ENCODE measurements at regions not wholly inside any gene's neighbourhood (a gene's known extent, or its start where the extent isn't known, plus 50 kb on each side); places are given as distances from the start of the nearest gene placed in this dataset.
"Not testable (repeated sequence)": the region's sequence is repeated elsewhere in the genome, so short reads cannot be mapped to it uniquely, and the experiment has no call there.

DNA sequence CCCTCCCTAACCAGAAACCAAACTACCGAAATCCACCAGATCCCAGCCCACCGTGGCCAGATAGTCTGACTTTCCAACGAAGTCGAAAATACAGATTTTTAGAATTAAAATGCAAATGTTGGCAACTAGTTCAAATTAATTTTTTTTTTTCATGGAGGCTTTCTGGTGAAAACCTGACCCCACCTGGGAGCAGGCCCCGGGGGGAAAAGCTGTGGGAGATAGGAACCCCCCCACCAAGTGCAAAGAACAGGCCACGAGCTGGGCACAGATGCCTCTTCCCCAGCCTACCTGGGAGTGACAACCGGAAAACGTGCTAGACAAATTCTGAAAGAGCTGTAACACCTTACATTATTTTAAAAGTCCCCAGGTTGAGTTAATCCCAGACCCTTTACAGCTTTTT, 333.8 kb downstream of the PREX1 start:
- no peaks in the 10 kb centered on the region for H3K27me3 Mint-ChIP-seq (ENCODE audit: low read depth)
- no peak for DNase-seq (ENCODE audit: low spot score)

DNA sequence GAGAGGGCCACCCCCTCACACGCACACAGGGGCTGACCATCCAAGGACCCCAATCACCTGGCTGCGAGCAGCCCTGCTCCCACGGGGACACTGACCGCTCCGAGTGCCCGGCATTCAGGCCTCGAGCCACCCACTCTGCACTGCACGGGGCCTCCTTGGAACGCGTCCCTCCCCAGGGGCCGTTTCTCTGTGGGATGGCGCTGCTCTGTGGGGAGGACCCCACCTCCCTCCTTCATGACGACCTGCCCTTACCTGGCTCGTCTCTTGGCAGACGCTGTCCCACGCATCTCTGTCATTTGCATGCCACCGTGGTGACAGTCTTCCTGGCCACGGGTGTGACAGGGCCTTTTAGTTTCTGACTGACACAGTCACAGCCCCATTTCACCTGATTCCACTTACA, 334.5 kb downstream of the PREX1 start:
- H3K4me1 Mint-ChIP-seq (ENCODE audit: low read depth); intact Hi-C loops (cut with micrococcal nuclease); H3K9me3 Mint-ChIP-seq; H3K27ac Mint-ChIP-seq; H3K27me3 Mint-ChIP-seq (ENCODE audit: low read depth); H3K4me3 Mint-ChIP-seq (ENCODE audit: low read depth); H3K36me3 Mint-ChIP-seq (ENCODE audit: low read depth); DNase-seq (ENCODE audit: low spot score): not testable (repeated sequence)

More for the DNA sequence above, 333.8 kb downstream of the PREX1 start:
- Mint-ChIP-seq H3K36me3 (ENCODE audit: low read depth) (no peaks in the 10 kb centered on the region), H3K27ac (no peak overlapping the region), H3K4me3 (ENCODE audit: low read depth) (no peak overlapping the region), H3K4me1 (ENCODE audit: low read depth) (no peaks in the 10 kb centered on the region), H3K9me3 (no peaks in the 10 kb centered on the region)
- intact Hi-C loops (cut with micrococcal nuclease) = no loop called here

DNA sequence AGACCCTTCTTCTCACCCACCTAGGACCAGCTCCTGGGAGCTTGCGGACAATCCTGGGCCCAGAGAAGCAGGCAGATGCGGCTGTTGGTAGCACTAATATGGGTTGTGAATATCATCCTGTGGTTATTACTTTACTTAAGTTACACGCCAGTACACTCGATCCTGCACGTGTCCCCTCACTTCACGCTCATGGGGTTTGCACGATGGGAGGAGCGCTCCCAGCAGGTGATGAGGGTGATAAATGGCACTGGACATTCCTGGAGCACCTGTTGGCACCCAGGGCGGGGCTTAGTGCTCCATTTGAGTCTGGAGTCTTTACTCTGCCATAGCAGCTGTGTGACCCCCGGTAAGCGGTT, 335.1 kb downstream of the PREX1 start:
- intact Hi-C loops (cut with micrococcal nuclease) = no loop called here
- Mint-ChIP-seq H3K27ac (no peak overlapping the region), H3K27me3 (ENCODE audit: low read depth) (no peaks in the 10 kb centered on the region), H3K4me3 (ENCODE audit: low read depth) (no peak overlapping the region), H3K9me3 (no peaks in the 10 kb centered on the region), H3K36me3 (ENCODE audit: low read depth) (no peaks in the 10 kb centered on the region), H3K4me1 (ENCODE audit: low read depth) (no peaks in the 10 kb centered on the region)
- no peak for DNase-seq (ENCODE audit: low spot score)

DNA sequence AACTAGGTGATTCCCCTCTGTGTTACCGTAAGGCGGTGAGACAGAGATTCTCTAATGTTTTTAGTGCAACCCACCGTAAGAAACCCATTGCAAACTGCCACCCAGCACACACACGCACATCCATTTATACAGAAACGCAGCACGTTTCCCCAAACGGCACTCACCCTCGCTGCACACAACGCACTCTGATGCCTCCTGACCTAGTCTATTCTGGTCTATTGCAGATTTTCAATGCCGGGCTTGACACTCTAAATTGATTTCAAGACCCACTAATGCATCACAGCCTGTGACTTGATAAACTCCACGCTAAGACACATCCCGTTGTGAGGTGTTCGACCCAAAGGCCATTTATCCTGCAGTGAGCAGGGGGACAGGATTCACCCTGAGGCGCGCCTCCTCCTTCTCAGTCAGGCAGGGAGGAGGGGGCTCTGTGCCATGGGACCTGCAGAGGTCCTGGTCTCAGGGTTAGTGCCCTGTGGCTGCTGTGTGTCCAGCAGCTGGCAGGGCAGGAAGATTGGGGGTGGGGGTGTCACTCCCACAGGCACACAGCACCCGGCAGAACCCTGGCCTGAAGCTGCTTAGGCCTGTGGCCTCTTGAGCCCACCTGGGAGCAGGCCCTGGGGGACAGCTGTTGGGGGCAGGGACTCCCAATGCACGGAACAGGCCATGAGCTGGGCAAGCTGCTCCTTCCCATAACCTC, 335.6 kb downstream of the PREX1 start:
- DNase-seq (ENCODE audit: low spot score) = no peak
- Mint-ChIP-seq H3K27me3 (ENCODE audit: low read depth) (no peaks in the 10 kb centered on the region), H3K9me3 (no peaks in the 10 kb centered on the region), H3K4me1 (ENCODE audit: low read depth) (no peaks in the 10 kb centered on the region), H3K27ac (no peak overlapping the region), H3K4me3 (ENCODE audit: low read depth) (no peak overlapping the region), H3K36me3 (ENCODE audit: low read depth) (no peaks in the 10 kb centered on the region)
- intact Hi-C loops (cut with micrococcal nuclease) = no loop called here

DNA sequence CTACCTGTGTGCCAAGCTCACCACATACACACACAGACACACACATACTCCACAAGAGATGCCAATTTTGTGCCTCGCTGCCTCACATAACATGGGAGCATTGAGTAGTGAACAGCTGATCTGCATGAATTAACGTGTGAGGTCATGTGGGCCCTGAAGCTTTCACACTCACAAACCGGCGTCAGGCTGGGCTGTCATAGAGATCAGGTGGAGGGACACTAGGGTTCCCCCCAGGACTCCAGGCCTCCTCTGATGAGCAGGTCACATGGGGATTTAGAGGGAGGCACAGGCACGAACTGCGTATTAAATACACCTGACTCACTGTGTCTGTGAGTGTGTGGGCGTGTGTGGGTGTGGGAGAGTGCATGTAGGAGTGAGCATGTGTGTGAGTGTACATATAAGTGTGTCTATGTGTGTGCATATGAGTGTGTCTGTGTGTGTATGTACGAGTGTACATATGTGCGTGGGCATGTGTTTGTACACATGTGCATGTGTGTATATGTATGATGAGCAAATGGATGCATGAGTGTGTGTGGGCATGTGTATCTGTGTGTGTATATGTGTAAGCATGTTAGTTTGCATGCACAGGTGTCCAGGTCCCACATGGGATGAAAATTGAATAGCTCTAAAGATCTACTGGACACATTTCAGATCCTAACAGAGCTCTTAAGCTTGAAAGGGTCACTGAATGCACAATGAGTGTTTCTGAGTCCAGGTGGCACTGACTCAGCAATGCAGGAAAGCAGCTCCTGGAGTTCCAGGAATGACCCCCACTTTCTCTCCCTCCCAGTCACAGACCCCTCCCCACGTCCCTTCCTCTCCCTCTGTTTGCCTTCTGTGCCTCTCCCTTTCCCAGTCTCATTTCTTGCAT, 336.6 kb downstream of the PREX1 start:
- no peak for DNase-seq (ENCODE audit: low spot score)
- intact Hi-C loops (cut with micrococcal nuclease) = no loop called here
- Mint-ChIP-seq H3K27ac (no peak overlapping the region), H3K36me3 (ENCODE audit: low read depth) (no peaks in the 10 kb centered on the region), H3K4me1 (ENCODE audit: low read depth) (no peaks in the 10 kb centered on the region), H3K4me3 (ENCODE audit: low read depth) (no peak overlapping the region), H3K27me3 (ENCODE audit: low read depth) (no peaks in the 10 kb centered on the region), H3K9me3 (no peaks in the 10 kb centered on the region)

DNA sequence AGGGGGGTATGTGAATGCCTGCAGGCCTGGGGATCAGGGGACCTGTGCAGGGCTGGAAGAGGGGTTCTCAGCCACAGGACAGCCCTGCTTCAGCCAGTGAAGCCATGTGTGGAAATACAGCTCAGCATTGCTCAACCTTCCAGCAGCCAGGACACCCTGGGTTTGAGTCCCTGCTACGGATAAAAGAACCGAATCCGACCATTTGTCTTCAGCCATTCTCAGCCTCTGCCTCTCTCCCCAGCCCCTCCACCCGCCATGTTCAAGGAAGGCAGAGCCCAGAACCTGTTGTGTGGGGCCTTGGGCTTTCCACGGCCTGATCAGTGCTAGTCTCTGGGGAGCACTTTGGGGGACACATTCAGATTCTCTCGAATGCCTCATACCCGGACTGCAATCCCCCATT, 337.5 kb downstream of the PREX1 start:
- intact Hi-C loops (cut with micrococcal nuclease); H3K4me1 Mint-ChIP-seq (ENCODE audit: low read depth); H3K9me3 Mint-ChIP-seq; H3K36me3 Mint-ChIP-seq (ENCODE audit: low read depth); H3K27ac Mint-ChIP-seq; H3K27me3 Mint-ChIP-seq (ENCODE audit: low read depth); H3K4me3 Mint-ChIP-seq (ENCODE audit: low read depth); DNase-seq (ENCODE audit: low spot score): not testable (repeated sequence)

DNA sequence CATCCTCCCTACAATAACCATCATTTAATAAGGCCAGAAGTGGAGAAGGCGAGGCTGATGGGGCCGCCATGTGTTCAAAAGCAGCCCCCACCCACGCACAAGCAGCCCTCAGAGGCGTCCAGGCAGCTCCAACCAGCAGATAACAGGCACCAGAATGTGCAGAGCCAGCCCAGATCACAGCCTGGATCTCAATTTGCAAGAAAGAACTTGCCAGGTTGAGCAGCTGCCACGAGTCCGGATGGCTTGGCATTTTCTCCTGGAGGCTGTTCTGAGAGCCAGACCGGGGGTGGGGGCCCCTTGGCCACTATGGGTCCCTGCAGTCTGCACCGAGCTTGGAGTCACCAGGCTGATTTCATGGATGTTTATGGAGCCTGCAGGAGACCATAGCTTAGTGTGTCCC, 338.1 kb downstream of the PREX1 start:
- DNase-seq (ENCODE audit: low spot score) = no peak
- no peaks in the 10 kb centered on the region for H3K27me3 Mint-ChIP-seq (ENCODE audit: low read depth)
- H3K27ac Mint-ChIP-seq = no peak overlapping the region
- H3K9me3 Mint-ChIP-seq = no peaks in the 10 kb centered on the region
- H3K36me3 Mint-ChIP-seq (ENCODE audit: low read depth) = no peaks in the 10 kb centered on the region
- no peak overlapping the region for H3K4me3 Mint-ChIP-seq (ENCODE audit: low read depth)
- H3K4me1 Mint-ChIP-seq (ENCODE audit: low read depth) = no peaks in the 10 kb centered on the region
- intact Hi-C loops (cut with micrococcal nuclease) = no loop called here

DNA sequence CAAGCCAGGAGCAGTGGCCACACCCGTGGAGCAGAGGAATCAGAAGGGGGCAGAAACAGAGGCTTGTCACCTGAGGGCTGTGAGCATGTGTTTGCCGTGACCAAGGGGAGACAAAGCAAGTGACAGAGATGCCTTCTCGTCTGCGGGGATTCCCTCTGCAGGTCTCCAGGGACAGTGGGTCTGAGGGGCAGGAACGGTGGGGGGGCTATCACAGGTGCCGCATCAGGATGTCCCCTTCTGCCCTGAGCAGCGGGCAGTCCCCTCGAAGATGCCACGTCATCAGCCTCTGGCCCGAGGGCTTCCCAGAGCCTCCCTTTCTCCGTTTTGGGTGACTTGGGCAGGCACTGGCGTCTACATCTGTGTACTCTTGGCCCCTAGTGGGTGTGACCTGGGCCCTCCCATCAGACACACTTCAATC, 338.7 kb downstream of the PREX1 start:
- H3K27ac Mint-ChIP-seq = no peak overlapping the region
- H3K27me3 Mint-ChIP-seq (ENCODE audit: low read depth) = no peaks in the 10 kb centered on the region
- DNase-seq (ENCODE audit: low spot score) = no peak
- no peaks in the 10 kb centered on the region for H3K9me3 Mint-ChIP-seq
- no peaks in the 10 kb centered on the region for H3K36me3 Mint-ChIP-seq (ENCODE audit: low read depth)
- H3K4me3 Mint-ChIP-seq (ENCODE audit: low read depth) = no peak overlapping the region
- no peaks in the 10 kb centered on the region for H3K4me1 Mint-ChIP-seq (ENCODE audit: low read depth)
- intact Hi-C loops (cut with micrococcal nuclease) = no loop called here

DNA sequence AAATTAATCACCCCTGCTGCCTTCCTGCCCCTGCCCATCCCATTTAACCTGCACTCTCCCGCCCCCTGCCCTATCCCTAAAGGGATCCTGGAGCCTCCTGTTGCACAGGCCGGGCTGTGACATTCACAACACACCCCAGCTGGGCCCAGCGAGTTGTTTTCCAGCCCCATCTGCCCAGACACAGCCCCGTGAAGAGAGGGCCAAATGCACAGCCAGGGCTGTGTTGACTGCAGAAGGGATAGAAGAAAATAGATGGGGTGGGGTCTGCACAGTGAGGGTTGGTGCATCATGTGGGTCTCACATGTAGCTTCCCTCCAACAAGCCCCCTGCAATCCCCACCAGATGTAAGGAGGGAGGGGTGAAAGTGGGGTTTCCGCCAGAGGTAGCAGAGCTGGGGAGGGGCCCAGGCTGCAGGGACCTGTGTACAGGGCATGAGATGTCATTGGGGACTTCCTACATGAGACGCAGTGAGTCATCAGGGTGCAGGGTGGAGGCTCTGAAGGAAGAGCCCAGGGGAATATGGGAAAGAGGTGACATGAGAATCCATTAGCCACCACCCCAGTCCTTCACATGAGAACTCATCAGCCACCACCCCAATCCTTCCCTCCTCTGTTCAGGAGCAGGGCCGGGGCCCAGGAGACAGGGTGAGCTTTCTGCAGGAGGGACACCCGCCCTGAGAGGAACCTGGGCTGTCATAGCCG, 339.3 kb downstream of the PREX1 start:
- H3K27me3 Mint-ChIP-seq (ENCODE audit: low read depth); H3K9me3 Mint-ChIP-seq; H3K4me3 Mint-ChIP-seq (ENCODE audit: low read depth); intact Hi-C loops (cut with micrococcal nuclease); H3K4me1 Mint-ChIP-seq (ENCODE audit: low read depth); H3K36me3 Mint-ChIP-seq (ENCODE audit: low read depth); H3K27ac Mint-ChIP-seq; DNase-seq (ENCODE audit: low spot score): not testable (repeated sequence)

DNA sequence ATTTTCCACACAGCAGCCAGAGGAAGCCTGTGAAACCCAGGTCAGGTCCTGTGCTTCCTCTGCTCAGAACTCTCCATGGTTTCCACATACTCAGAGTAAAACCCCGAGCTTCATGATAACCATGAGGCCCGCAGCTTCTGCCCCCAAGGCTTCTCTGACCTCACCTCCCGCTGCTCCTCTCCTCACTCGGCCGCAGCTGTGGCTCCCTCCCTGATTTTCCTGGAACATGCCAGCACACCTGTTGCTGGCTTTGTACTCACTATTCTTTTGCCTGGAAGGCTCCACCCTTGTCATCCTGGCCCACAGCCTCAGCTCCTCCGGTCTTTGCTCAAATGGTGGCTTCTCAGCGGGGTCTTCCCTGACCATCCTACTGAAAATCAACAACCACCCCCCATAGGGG, 341.7 kb downstream of the PREX1 start:
- no peak overlapping the region for H3K27ac Mint-ChIP-seq
- intact Hi-C loops (cut with micrococcal nuclease) = no loop called here
- DNase-seq (ENCODE audit: low spot score) = no peak
- no peaks in the 10 kb centered on the region for H3K9me3 Mint-ChIP-seq
- H3K4me3 Mint-ChIP-seq (ENCODE audit: low read depth) = no peak overlapping the region
- H3K4me1 Mint-ChIP-seq (ENCODE audit: low read depth) = no peaks in the 10 kb centered on the region
- no peaks in the 10 kb centered on the region for H3K36me3 Mint-ChIP-seq (ENCODE audit: low read depth)
- H3K27me3 Mint-ChIP-seq (ENCODE audit: low read depth) = peaks cover 2% of the 10 kb centered on the region

DNA sequence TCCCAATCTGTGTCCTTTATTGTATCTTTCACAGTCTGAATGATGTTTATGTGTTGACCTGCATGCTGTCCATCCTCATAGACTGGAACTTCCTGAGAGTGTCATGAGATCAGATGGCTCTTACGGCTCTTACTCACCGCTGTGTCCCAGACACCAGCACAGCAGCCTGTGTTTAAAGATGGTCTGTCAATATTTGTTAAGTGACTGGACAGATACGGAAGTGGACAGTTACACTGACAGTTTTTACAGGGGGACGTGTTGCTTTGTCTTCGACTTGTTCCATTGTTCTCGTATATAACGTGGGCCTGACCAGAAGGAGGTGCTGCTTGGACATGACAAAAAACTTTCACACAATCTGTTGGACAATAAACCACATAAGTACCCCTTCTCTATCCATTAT, 342.6 kb downstream of the PREX1 start:
- H3K9me3 Mint-ChIP-seq; H3K27me3 Mint-ChIP-seq (ENCODE audit: low read depth); DNase-seq (ENCODE audit: low spot score); H3K4me3 Mint-ChIP-seq (ENCODE audit: low read depth); intact Hi-C loops (cut with micrococcal nuclease); H3K27ac Mint-ChIP-seq; H3K36me3 Mint-ChIP-seq (ENCODE audit: low read depth); H3K4me1 Mint-ChIP-seq (ENCODE audit: low read depth): not testable (repeated sequence)

DNA sequence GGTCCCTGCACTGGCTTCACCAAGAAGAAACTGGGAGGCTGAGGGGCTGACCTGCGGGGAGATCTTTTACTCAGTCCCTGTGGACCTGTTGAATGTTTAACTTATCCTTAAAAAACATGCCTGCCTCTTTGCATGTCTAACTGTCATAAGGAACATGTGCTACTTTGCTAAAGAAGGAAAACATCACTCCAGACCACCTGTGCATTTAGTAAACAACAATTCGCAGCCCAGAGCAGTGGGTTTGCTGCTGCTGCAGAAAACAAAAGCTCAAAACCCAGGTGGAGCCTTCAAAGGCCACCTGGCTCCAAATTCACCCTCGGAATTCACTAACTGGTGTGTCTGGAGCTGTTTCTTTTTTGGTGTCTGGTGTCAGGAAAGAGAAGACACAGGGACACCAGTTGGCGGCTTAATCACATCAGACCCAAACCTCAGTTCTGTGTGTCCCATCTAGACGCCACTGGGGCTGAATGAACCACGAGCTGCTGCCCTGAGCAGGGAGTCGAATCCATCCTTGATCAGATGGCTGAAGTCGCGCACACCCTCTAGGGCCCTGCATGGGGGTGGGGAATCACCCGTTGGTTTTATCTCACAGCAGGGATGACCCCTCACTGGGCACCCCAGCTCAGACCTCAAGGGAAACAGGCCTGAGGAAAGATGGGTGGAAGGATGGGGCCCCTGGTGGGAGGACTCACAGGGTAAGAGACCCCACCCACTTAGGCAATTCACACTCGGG, 344.3 kb downstream of the PREX1 start:
- peaks cover 16% of the 10 kb centered on the region for H3K27me3 Mint-ChIP-seq (ENCODE audit: low read depth)
- no peak overlapping the region for H3K27ac Mint-ChIP-seq
- intact Hi-C loops (cut with micrococcal nuclease) = no loop called here
- H3K36me3 Mint-ChIP-seq (ENCODE audit: low read depth) = no peaks in the 10 kb centered on the region
- H3K4me3 Mint-ChIP-seq (ENCODE audit: low read depth) = no peak overlapping the region
- no peaks in the 10 kb centered on the region for H3K4me1 Mint-ChIP-seq (ENCODE audit: low read depth)
- no peak for DNase-seq (ENCODE audit: low spot score)
- H3K9me3 Mint-ChIP-seq = no peaks in the 10 kb centered on the region
